HL-60 (cell line): ENCODE measurements at regions not wholly inside any gene's neighbourhood (a gene's known extent, or its start where the extent isn't known, plus 50 kb on each side); places are given as distances from the start of the nearest gene placed in this dataset.

ENCODE experiments used
- DNase-seq, 2 experiments: peaks; one replicate each; pipeline ENCODE4 v3.0.0-alpha.2; 2010 to 2020; ENCODE audit warnings: low read depth in 1 of 2, low spot score in 1 of 2
- H3K27ac ChIP-seq: fragments of 250-450 bp; sonication (Bioruptor Pico); replicated peaks from 2 replicates; pipeline ENCODE4 v1.5.1; 2020; ENCODE audit warnings: mild to moderate bottlenecking, moderate library complexity
- H3K27me3 ChIP-seq: fragments of 250-450 bp; sonication (Bioruptor Pico); 2 replicates; pipeline ENCODE4 v1.5.1; 2021; ENCODE audit warnings: mild to moderate bottlenecking, moderate library complexity; ENCODE audit not compliant: insufficient read depth, poor library complexity, severe bottlenecking
- H3K4me3 ChIP-seq: replicated peaks from 2 replicates; pipeline ENCODE4 v1.5.1; 2011; ENCODE audit warnings: mild to moderate bottlenecking, control low read depth, low read length; ENCODE audit not compliant: insufficient read depth
- GABPA ChIP-seq: IDR thresholded peaks from 2 replicates; pipeline ENCODE4 v1.6.1; 2012; ENCODE audit warnings: low read depth
- POLR2AphosphoS5 ChIP-seq: IDR thresholded peaks from 2 replicates; pipeline ENCODE4 v1.6.1; 2012; ENCODE audit warnings: low read depth
- SPI1 ChIP-seq: IDR thresholded peaks from 2 replicates; pipeline ENCODE4 v1.6.1; 2012; ENCODE audit warnings: low read depth, mild to moderate bottlenecking, borderline replicate concordance
- TF ChIP-seq, protein P1 (sequence below): IDR thresholded peaks from 2 replicates; pipeline ENCODE4 v1.6.1; 2012; ENCODE audit warnings: low read depth; ENCODE audit not compliant: insufficient replicate concordance
- TF ChIP-seq, protein P2 (sequence below): IDR thresholded peaks from one replicate; pipeline ENCODE4 v1.5.1; 2011; ENCODE audit warnings: low read length, control low read depth, inconsistent platforms; ENCODE audit not compliant: insufficient read depth

DNA sequence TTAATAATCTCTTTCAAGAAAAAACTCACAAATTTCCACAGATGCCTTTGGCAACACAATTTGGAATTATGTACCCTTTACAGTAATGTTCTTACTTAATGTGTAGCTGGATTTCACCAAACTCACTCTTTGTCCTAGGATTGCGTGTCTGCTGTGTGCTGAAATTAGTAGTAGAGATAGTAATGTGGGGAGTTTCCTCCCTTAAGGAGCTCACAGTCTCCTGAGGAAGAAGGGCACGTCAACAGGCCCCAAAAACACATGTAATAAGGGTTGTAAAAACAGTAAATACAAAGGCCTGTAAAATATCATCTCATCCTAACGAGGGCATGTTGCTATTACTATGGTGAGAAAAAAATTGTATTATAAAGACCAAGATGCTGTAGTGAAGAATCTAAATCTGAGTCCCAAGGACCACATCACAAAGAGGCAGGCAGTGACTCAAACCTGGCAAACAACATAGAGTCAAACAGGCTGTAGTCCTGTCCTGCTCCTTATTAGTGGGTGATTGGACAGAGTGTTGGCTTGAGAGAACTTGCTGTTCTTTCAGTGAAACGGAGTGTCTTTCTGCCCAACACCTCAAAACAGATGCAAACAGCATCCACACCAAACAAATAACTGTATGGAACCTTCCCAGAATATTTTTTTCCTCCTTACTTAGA is 83.2 kb upstream of the PAPPA start:
- Histone ChIP-seq H3K4me3 (no peak overlapping the region), H3K27me3 (no peaks in the 10 kb centered on the region), H3K27ac (no peak overlapping the region)
- no peak for DNase-seq
- TF ChIP-seq POLR2AphosphoS5 (no peak), SPI1 (no peak)
- TF ChIP-seq, protein P1, sequence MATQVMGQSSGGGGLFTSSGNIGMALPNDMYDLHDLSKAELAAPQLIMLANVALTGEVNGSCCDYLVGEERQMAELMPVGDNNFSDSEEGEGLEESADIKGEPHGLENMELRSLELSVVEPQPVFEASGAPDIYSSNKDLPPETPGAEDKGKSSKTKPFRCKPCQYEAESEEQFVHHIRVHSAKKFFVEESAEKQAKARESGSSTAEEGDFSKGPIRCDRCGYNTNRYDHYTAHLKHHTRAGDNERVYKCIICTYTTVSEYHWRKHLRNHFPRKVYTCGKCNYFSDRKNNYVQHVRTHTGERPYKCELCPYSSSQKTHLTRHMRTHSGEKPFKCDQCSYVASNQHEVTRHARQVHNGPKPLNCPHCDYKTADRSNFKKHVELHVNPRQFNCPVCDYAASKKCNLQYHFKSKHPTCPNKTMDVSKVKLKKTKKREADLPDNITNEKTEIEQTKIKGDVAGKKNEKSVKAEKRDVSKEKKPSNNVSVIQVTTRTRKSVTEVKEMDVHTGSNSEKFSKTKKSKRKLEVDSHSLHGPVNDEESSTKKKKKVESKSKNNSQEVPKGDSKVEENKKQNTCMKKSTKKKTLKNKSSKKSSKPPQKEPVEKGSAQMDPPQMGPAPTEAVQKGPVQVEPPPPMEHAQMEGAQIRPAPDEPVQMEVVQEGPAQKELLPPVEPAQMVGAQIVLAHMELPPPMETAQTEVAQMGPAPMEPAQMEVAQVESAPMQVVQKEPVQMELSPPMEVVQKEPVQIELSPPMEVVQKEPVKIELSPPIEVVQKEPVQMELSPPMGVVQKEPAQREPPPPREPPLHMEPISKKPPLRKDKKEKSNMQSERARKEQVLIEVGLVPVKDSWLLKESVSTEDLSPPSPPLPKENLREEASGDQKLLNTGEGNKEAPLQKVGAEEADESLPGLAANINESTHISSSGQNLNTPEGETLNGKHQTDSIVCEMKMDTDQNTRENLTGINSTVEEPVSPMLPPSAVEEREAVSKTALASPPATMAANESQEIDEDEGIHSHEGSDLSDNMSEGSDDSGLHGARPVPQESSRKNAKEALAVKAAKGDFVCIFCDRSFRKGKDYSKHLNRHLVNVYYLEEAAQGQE, result no peak
- TF ChIP-seq, protein P2, sequence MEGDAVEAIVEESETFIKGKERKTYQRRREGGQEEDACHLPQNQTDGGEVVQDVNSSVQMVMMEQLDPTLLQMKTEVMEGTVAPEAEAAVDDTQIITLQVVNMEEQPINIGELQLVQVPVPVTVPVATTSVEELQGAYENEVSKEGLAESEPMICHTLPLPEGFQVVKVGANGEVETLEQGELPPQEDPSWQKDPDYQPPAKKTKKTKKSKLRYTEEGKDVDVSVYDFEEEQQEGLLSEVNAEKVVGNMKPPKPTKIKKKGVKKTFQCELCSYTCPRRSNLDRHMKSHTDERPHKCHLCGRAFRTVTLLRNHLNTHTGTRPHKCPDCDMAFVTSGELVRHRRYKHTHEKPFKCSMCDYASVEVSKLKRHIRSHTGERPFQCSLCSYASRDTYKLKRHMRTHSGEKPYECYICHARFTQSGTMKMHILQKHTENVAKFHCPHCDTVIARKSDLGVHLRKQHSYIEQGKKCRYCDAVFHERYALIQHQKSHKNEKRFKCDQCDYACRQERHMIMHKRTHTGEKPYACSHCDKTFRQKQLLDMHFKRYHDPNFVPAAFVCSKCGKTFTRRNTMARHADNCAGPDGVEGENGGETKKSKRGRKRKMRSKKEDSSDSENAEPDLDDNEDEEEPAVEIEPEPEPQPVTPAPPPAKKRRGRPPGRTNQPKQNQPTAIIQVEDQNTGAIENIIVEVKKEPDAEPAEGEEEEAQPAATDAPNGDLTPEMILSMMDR, result no peak

DNA sequence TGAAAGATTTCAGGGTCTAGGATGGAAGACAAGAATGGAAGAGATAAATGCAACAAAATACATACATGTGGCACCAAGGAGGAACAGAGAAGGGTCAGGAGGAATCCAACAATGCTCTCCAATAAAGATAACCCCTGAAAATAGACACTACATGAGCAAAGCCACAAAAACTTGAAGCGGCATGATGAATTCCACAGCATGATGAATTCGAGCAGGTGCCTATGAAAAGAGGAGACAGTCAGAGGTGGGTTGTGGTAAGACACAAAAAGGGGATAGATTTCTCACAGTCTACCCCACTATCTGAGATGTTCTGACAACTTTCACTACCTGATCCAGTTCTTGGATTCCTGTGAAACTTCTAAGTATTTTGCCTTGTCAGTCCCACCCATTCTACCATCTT is 81.5 kb upstream of the PAPPA start:
- DNase-seq, result no peak
- H3K27ac ChIP-seq, result no peak overlapping the region
- no peaks in the 10 kb centered on the region for H3K27me3 ChIP-seq
- TF ChIP-seq, protein P2, result no peak
- TF ChIP-seq, protein P1, result no peak
- TF ChIP-seq GABPA, result no peak
- TF ChIP-seq SPI1, result no peak
- TF ChIP-seq POLR2AphosphoS5, result no peak
- no peak overlapping the region for H3K4me3 ChIP-seq

DNA sequence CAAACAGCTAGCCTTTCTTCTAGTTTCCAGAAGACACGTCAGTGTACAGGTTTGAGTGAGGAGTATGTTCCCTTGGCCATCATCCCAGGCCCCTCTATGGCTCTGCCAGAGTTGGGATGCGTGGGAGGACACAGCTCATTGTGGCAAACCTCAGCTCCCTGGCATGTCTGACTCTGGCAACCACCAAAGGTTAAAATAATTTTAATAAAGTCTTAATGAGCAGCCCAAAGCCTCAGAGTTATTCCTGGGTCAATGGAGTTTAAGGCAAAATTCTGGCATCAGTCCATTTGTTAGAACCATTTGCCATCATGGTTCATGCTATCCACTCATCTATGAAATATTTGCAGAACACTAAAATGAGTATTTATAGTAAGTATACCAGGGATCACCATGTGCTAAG is 79.8 kb upstream of the PAPPA start:
- H3K4me3 ChIP-seq, result no peak overlapping the region
- no peak overlapping the region for H3K27ac ChIP-seq
- TF ChIP-seq POLR2AphosphoS5, result no peak
- TF ChIP-seq GABPA, result no peak
- TF ChIP-seq SPI1, result no peak
- TF ChIP-seq, protein P1, result no peak
- TF ChIP-seq, protein P2, result no peak
- H3K27me3 ChIP-seq, result no peaks in the 10 kb centered on the region
- no peak for DNase-seq
